Sigmoid colon (tissue), 4 donors: ENCODE measurements at regions not wholly inside any gene's neighbourhood (a gene's known extent, or its start where the extent isn't known, plus 50 kb on each side); places are given as distances from the start of the nearest gene placed in this dataset.

ENCODE experiments used
- CTCF ChIP-seq, 4 experiments: fragments of 450-650 bp in 3 of 4; fragments of 200-600 bp in 1 of 4; IDR thresholded peaks; one replicate each; pipeline ENCODE4 v1.5.1; 2016 to 2019; ENCODE audit warnings: antibody characterized with exemption in 4 of 4, mild to moderate bottlenecking in 3 of 4, moderate library complexity in 2 of 4
- EP300 ChIP-seq, 4 donors: sonication (generic); formaldehyde crosslinking; IDR thresholded peaks; one replicate each; pipeline ENCODE4 v1.6.1; 2017; ENCODE audit warnings: antibody characterized with exemption in 4 of 4
- POLR2A ChIP-seq, 2 donors: fragments of 450-650 bp; IDR thresholded peaks; one replicate each; pipeline ENCODE4 v1.6.1; 2016; ENCODE audit warnings: antibody characterized with exemption in 2 of 2, mild to moderate bottlenecking in 2 of 2, moderate library complexity in 2 of 2

- TF ChIP-seq EP300 (IDR thresholded peaks at IDR 0.05) (no peak), CTCF (IDR thresholded peaks at IDR 0.05) (no peak), POLR2A (IDR thresholded peaks at IDR 0.05) (no peak)
These were observed 258.2 kb upstream of the STARD13 start for GRCh38 chr13:33543631-33544265.
